Liver (tissue), 8 donors: ENCODE measurements at regions not wholly inside any gene's neighbourhood (a gene's known extent, or its start where the extent isn't known, plus 50 kb on each side); places are given as distances from the start of the nearest gene placed in this dataset.

Experiments used
- DNase-seq: peaks from one replicate; pipeline ENCODE4 v3.0.0-alpha.2; 2017; ENCODE audit warnings: low spot score
- H3K27ac ChIP-seq, 2 donors: one replicate each; pipeline ENCODE4 v1.7.0; 2013; ENCODE audit warnings: inconsistent platforms in 2 of 2, low read length in 2 of 2, control low read depth in 1 of 2, low read depth in 1 of 2, mild to moderate bottlenecking in 1 of 2
- H3K27me3 ChIP-seq, 4 donors: one replicate each; pipeline versions ENCODE4 v1.6.1 to v1.7.0; 2013; ENCODE audit warnings: low read length in 3 of 4, inconsistent platforms in 1 of 4, mild to moderate bottlenecking in 1 of 4, moderate library complexity in 1 of 4; ENCODE audit not compliant: control insufficient read depth in 4 of 4, insufficient read depth in 4 of 4
- H3K36me3 ChIP-seq, 4 donors: one replicate each; pipeline versions ENCODE4 v1.6.1 to v1.7.0; 2013; ENCODE audit warnings: low read length in 3 of 4, mild to moderate bottlenecking in 3 of 4, low read depth in 1 of 4, moderate library complexity in 1 of 4; ENCODE audit not compliant: control insufficient read depth in 4 of 4, insufficient read depth in 3 of 4
- H3K4me1 ChIP-seq, 4 donors: one replicate each; pipeline versions ENCODE4 v1.6.1 to v1.7.0; 2013; ENCODE audit warnings: low read length in 3 of 4, mild to moderate bottlenecking in 3 of 4, moderate library complexity in 1 of 4; ENCODE audit not compliant: control insufficient read depth in 4 of 4, insufficient read depth in 4 of 4
- H3K4me3 ChIP-seq, 3 donors: one replicate each; pipeline versions ENCODE4 v1.6.1 to v1.7.0; 2013; ENCODE audit warnings: low read length in 3 of 3, control low read depth in 1 of 3, low read depth in 1 of 3, mild to moderate bottlenecking in 1 of 3
- H3K9ac ChIP-seq, 2 donors: one replicate each; pipeline ENCODE4 v1.7.0; 2013; ENCODE audit warnings: low read length in 2 of 2, mild to moderate bottlenecking in 2 of 2, moderate library complexity in 2 of 2, control low read depth in 1 of 2, low read depth in 1 of 2
- H3K9me3 ChIP-seq, 4 donors: one replicate each; pipeline versions ENCODE4 v1.6.1 to v1.7.0; 2013; ENCODE audit warnings: low read length in 3 of 4; ENCODE audit not compliant: control insufficient read depth in 4 of 4
- EGR1 ChIP-seq, 2 donors: IDR thresholded peaks; 2 replicates each; pipeline ENCODE4 v1.6.1; 2016 to 2018; ENCODE audit warnings: antibody characterized with exemption in 2 of 2, low read depth in 2 of 2
- FOXA1 ChIP-seq: IDR thresholded peaks from 2 replicates; pipeline ENCODE4 v1.6.1; 2016; ENCODE audit warnings: antibody characterized with exemption
- FOXA2 ChIP-seq: IDR thresholded peaks from 2 replicates; pipeline ENCODE4 v1.6.1; 2016; ENCODE audit warnings: antibody characterized with exemption
- GABPA ChIP-seq, 2 donors: IDR thresholded peaks in 1 of 2; conservative IDR thresholded peaks in 1 of 2; 2 replicates each; pipeline ENCODE4 v1.6.1; 2016; ENCODE audit warnings: antibody characterized with exemption in 2 of 2, mild to moderate bottlenecking in 1 of 2, moderate library complexity in 1 of 2
- HNF4A ChIP-seq, 2 donors: conservative IDR thresholded peaks; 2 replicates each; pipeline ENCODE4 v1.6.1; 2016; ENCODE audit warnings: antibody characterized with exemption in 2 of 2, mild to moderate bottlenecking in 2 of 2
- HNF4G ChIP-seq: IDR thresholded peaks from 2 replicates; pipeline ENCODE4 v1.6.1; 2016; ENCODE audit warnings: antibody characterized with exemption
- JUND ChIP-seq, 2 donors: IDR thresholded peaks; 2 replicates each; pipeline ENCODE4 v1.6.1; 2016; ENCODE audit warnings: antibody characterized with exemption in 2 of 2
- MAX ChIP-seq: IDR thresholded peaks from 2 replicates; pipeline ENCODE4 v1.6.1; 2016; ENCODE audit warnings: antibody characterized with exemption
- NR2F2 ChIP-seq: IDR thresholded peaks from 2 replicates; pipeline ENCODE4 v1.6.1; 2016; ENCODE audit warnings: antibody characterized with exemption
- RAD21 ChIP-seq, 2 donors: IDR thresholded peaks; 2 replicates each; pipeline ENCODE4 v1.6.1; 2016; ENCODE audit warnings: antibody characterized with exemption in 2 of 2, mild to moderate bottlenecking in 2 of 2
- RXRA ChIP-seq, 2 donors: IDR thresholded peaks; 2 replicates each; pipeline ENCODE4 v1.6.1; 2017 to 2018; ENCODE audit warnings: antibody characterized with exemption in 2 of 2, mild to moderate bottlenecking in 1 of 2
- SP1 ChIP-seq: IDR thresholded peaks from 2 replicates; pipeline ENCODE4 v1.6.1; 2018; ENCODE audit warnings: antibody characterized with exemption, mild to moderate bottlenecking
- TAF1 ChIP-seq: conservative IDR thresholded peaks from 2 replicates; pipeline ENCODE4 v1.6.1; 2016; ENCODE audit warnings: antibody characterized with exemption, mild to moderate bottlenecking
- ZBTB33 ChIP-seq: IDR thresholded peaks from 2 replicates; pipeline ENCODE4 v1.6.1; 2016; ENCODE audit warnings: antibody characterized with exemption
- WGBS: extraction: QIAGEN DNeasy Blood & Tissue Kit; methylation state at CpG from one replicate; pipeline ENCODE4 v1.1.7; 2013; 5-methylcytosine and 5-hydroxymethylcytosine counted together
- TF ChIP-seq, protein P1 (sequence below): fragments of 150-350 bp; IDR thresholded peaks from 2 replicates; pipeline ENCODE4 v1.5.1; 2017; ENCODE audit warnings: improper control_type of control experiment, low read depth, low read length; ENCODE audit not compliant: missing input control
- TF ChIP-seq, protein P2 (sequence below): IDR thresholded peaks from 2 replicates; pipeline ENCODE4 v1.6.1; 2016; ENCODE audit warnings: antibody characterized with exemption
- TF ChIP-seq, protein P3 (sequence below): IDR thresholded peaks from 2 replicates; pipeline ENCODE4 v1.6.1; 2016; ENCODE audit warnings: antibody characterized with exemption, mild to moderate bottlenecking
- donor health status: healthy.
- donor health status: healthy.
- donor health status: healthy.
- donor health status: healthy.
- donor health status: healthy.

DNA sequence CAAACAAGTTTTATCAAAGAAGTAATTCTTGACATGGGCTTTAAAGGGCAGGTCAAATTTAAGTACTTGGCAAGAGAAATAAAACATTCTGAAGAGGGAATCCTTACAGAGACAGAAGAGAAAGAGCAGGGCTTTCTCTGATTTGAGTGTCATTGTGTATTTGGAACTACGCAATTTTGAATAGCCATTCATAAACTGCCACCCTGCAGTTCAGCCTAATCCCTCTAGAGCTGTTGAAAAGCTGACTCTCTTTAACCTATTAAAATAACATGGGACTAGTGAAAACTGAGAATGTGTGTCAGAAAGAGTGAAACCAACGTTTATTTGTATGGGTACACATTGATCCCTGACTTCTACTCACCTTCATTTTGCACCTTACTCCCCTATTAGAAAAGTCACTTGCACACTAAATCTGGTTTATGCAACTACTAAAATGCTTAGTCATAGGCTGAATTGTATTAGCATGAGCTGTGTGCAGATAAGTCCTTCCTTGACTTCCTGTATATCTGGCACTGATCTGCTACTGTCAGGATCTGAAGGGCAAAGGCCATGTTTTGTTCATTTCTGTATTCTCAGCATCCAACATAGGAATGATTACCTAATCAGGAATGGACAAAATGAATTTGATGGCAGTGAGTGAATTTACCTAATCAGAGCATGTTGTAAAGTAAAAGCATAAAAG lies 458.9 kb downstream of the NOVA1 start:
- DNase-seq: no peak
- TF ChIP-seq RXRA (IDR thresholded peaks at IDR 0.05) (no peak), HNF4G (no peak), SP1 (no peak), JUND (IDR thresholded peaks at IDR 0.05) (peak in 1 of 2 donors; percentile 32), GABPA (IDR thresholded peaks at IDR 0.05 in 1 of 2, conservative IDR thresholded peaks at IDR 0.05 in 1 of 2) (no peak), ZBTB33 (no peak), MAX (no peak), FOXA2 (no peak), EGR1 (IDR thresholded peaks at IDR 0.05; ENCODE audit: low read depth in 2 of 2) (no peak), HNF4A (conservative IDR thresholded peaks at IDR 0.05) (peak in 1 of 2 donors; percentile 51), RAD21 (IDR thresholded peaks at IDR 0.05) (no peak), NR2F2 (peak; percentile 72), FOXA1 (no peak), TAF1 (no peak)
- TF ChIP-seq, protein P1, sequence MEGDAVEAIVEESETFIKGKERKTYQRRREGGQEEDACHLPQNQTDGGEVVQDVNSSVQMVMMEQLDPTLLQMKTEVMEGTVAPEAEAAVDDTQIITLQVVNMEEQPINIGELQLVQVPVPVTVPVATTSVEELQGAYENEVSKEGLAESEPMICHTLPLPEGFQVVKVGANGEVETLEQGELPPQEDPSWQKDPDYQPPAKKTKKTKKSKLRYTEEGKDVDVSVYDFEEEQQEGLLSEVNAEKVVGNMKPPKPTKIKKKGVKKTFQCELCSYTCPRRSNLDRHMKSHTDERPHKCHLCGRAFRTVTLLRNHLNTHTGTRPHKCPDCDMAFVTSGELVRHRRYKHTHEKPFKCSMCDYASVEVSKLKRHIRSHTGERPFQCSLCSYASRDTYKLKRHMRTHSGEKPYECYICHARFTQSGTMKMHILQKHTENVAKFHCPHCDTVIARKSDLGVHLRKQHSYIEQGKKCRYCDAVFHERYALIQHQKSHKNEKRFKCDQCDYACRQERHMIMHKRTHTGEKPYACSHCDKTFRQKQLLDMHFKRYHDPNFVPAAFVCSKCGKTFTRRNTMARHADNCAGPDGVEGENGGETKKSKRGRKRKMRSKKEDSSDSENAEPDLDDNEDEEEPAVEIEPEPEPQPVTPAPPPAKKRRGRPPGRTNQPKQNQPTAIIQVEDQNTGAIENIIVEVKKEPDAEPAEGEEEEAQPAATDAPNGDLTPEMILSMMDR: peak; percentile 4
- TF ChIP-seq, protein P2, sequence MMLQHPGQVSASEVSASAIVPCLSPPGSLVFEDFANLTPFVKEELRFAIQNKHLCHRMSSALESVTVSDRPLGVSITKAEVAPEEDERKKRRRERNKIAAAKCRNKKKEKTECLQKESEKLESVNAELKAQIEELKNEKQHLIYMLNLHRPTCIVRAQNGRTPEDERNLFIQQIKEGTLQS: no peak
- TF ChIP-seq, protein P3, sequence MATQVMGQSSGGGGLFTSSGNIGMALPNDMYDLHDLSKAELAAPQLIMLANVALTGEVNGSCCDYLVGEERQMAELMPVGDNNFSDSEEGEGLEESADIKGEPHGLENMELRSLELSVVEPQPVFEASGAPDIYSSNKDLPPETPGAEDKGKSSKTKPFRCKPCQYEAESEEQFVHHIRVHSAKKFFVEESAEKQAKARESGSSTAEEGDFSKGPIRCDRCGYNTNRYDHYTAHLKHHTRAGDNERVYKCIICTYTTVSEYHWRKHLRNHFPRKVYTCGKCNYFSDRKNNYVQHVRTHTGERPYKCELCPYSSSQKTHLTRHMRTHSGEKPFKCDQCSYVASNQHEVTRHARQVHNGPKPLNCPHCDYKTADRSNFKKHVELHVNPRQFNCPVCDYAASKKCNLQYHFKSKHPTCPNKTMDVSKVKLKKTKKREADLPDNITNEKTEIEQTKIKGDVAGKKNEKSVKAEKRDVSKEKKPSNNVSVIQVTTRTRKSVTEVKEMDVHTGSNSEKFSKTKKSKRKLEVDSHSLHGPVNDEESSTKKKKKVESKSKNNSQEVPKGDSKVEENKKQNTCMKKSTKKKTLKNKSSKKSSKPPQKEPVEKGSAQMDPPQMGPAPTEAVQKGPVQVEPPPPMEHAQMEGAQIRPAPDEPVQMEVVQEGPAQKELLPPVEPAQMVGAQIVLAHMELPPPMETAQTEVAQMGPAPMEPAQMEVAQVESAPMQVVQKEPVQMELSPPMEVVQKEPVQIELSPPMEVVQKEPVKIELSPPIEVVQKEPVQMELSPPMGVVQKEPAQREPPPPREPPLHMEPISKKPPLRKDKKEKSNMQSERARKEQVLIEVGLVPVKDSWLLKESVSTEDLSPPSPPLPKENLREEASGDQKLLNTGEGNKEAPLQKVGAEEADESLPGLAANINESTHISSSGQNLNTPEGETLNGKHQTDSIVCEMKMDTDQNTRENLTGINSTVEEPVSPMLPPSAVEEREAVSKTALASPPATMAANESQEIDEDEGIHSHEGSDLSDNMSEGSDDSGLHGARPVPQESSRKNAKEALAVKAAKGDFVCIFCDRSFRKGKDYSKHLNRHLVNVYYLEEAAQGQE: no peak
- Histone ChIP-seq H3K27me3 (no peaks in the 10 kb centered on the region), H3K27ac (no peak overlapping the region), H3K4me3 (no peak overlapping the region), H3K9ac (no peak overlapping the region), H3K36me3 (no peaks in the 10 kb centered on the region), H3K9me3 (no peaks in the 10 kb centered on the region), H3K4me1 (no peaks in the 10 kb centered on the region)
- WGBS: 40% methylated on average over 2 of the region's 2 CpGs
